H1 (cell line): ENCODE measurements at regions not wholly inside any gene's neighbourhood (a gene's known extent, or its start where the extent isn't known, plus 50 kb on each side); places are given as distances from the start of the nearest gene placed in this dataset.
A peak's percentile ranks its signal among the peaks of the same experiment; 100 is the strongest.

ENCODE experiments used
- CTCF ChIA-PET: fragments of 300-600 bp; sonication (Branson Sonifier 250); formaldehyde crosslinking; loops from one replicate; lab custom pipeline; 2021; ENCODE audit not compliant: partially characterized antibody; lab: Charles Lee
- POLR2A ChIA-PET: fragments of 300-600 bp; sonication (Branson Sonifier 250); formaldehyde crosslinking; loops from one replicate; lab custom pipeline; 2021; ENCODE audit warnings: inconsistent platforms; ENCODE audit not compliant: partially characterized antibody; lab: Charles Lee
- DNase-seq, 2 experiments: peaks; one replicate each; pipeline versions ENCODE4 v3.0.0 to v3.0.0-alpha.2; 2010 to 2022; ENCODE audit warnings: low spot score in 2 of 2, low read depth in 1 of 2, mixed read lengths in 1 of 2
- FAIRE-seq: peaks from 2 replicates; lab custom pipeline; 2011; peaks lifted over from hg19 to GRCh38; lab: Jason Lieb, UNC
- H2AFZ ChIP-seq: 2 replicates; pipeline ENCODE4 v1.8.1; 2012; ENCODE audit warnings: low read length, inconsistent platforms
- H2AK5ac ChIP-seq: 2 replicates; pipeline ENCODE4 v1.6.1; 2013; ENCODE audit warnings: low read depth, low read length
- H2BK120ac ChIP-seq: replicated peaks from 2 replicates; pipeline ENCODE3; 2013; ENCODE audit warnings: low read depth, low read length, inconsistent platforms
- H2BK12ac ChIP-seq: 2 replicates; pipeline ENCODE4 v1.6.1; 2013; ENCODE audit warnings: low read depth, low read length
- H2BK15ac ChIP-seq: 2 replicates; pipeline ENCODE4 v1.6.1; 2013; ENCODE audit warnings: low read length
- H2BK20ac ChIP-seq: 2 replicates; pipeline ENCODE4 v1.6.1; 2013; ENCODE audit warnings: low read length
- H2BK5ac ChIP-seq: 2 replicates; pipeline ENCODE4 v1.6.1; 2013; ENCODE audit warnings: low read depth, low read length
- H3K14ac ChIP-seq: 2 replicates; pipeline ENCODE4 v1.6.1; 2013; ENCODE audit warnings: inconsistent platforms; ENCODE audit not compliant: insufficient read length
- H3K18ac ChIP-seq: 2 replicates; pipeline ENCODE4 v1.6.1; 2013; ENCODE audit warnings: low read length; ENCODE audit errors: extremely low read depth
- H3K23ac ChIP-seq: 2 replicates; pipeline ENCODE4 v1.6.1; 2013; ENCODE audit warnings: inconsistent platforms; ENCODE audit not compliant: insufficient read length
- H3K23me2 ChIP-seq: 2 replicates; pipeline ENCODE4 v1.6.1; 2013; ENCODE audit warnings: low read depth, low read length
- H3K27ac ChIP-seq: 2 replicates; pipeline ENCODE4 v1.6.1; 2011; ENCODE audit warnings: low read depth, low read length, inconsistent platforms
- H3K27me3 ChIP-seq, 4 experiments: replicated peaks in 1 of 4; 1 replicate in 1 of 4; 2 replicates in 3 of 4; pipeline versions ENCODE4 v1.6.1 to v1.8.1; 2011 to 2013; ENCODE audit warnings: low read length in 3 of 4, mild to moderate bottlenecking in 3 of 4, inconsistent platforms in 2 of 4, mixed read lengths in 2 of 4, moderate library complexity in 1 of 4; ENCODE audit not compliant: control insufficient read depth in 3 of 4, insufficient read depth in 3 of 4; ENCODE audit errors: extremely low read depth in 1 of 4
- H3K36me3 ChIP-seq, 4 experiments: 2 replicates each; pipeline versions ENCODE4 v1.6.1 to v1.8.1; 2011 to 2013; ENCODE audit warnings: mild to moderate bottlenecking in 4 of 4, low read length in 3 of 4, moderate library complexity in 2 of 4, control low read depth in 1 of 4, inconsistent platforms in 1 of 4; ENCODE audit not compliant: insufficient read depth in 4 of 4, control insufficient read depth in 2 of 4
- H3K4ac ChIP-seq: replicated peaks from 2 replicates; pipeline ENCODE3; 2013; ENCODE audit warnings: low read length, low read depth, mixed read lengths, inconsistent platforms; ENCODE audit not compliant: insufficient read length
- H3K4me1 ChIP-seq, 4 experiments: replicated peaks in 1 of 4; 1 replicate in 1 of 4; 2 replicates in 3 of 4; pipeline versions ENCODE4 v1.6.1 to v1.8.1; 2011 to 2013; ENCODE audit warnings: low read length in 3 of 4, inconsistent platforms in 2 of 4, mixed read lengths in 1 of 4; ENCODE audit not compliant: insufficient read depth in 4 of 4, control insufficient read depth in 3 of 4
- H3K4me2 ChIP-seq, 2 experiments: 2 replicates each; pipeline versions ENCODE4 v1.6.1 to v1.8.1; 2011 to 2013; ENCODE audit warnings: low read depth in 2 of 2, low read length in 2 of 2, control low read depth in 1 of 2, inconsistent platforms in 1 of 2, mild to moderate bottlenecking in 1 of 2; ENCODE audit not compliant: insufficient read depth in 1 of 2
- H3K4me3 ChIP-seq, 4 experiments: fragments of 200-600, 300-600 bp in 1 of 4; sonication (generic), shearing (Covaris generic), sonication (Bioruptor Twin) in 1 of 4; 2 replicates each; pipeline versions ENCODE4 v1.5.1 to v1.8.1; 2011 to 2016; ENCODE audit warnings: low read length in 4 of 4, low read depth in 3 of 4, control low read depth in 2 of 4, inconsistent platforms in 2 of 4, mild to moderate bottlenecking in 2 of 4, mixed read lengths in 1 of 4, moderate library complexity in 1 of 4; ENCODE audit not compliant: insufficient read depth in 2 of 4; ENCODE audit errors: extremely low read depth in 1 of 4
- H3K56ac ChIP-seq: replicated peaks from 2 replicates; pipeline ENCODE3; 2013; ENCODE audit warnings: low read depth, mild to moderate bottlenecking, mixed read lengths, low read length, inconsistent platforms; ENCODE audit not compliant: insufficient read length
- H3K79me1 ChIP-seq: 2 replicates; pipeline ENCODE4 v1.6.1; 2013; ENCODE audit warnings: low read depth, low read length, control low read depth
- H3K79me2 ChIP-seq, 2 experiments: 2 replicates each; pipeline versions ENCODE4 v1.6.1 to v1.8.1; 2012 to 2013; ENCODE audit warnings: low read length in 2 of 2, mild to moderate bottlenecking in 2 of 2, inconsistent platforms in 1 of 2; ENCODE audit not compliant: insufficient read depth in 2 of 2, control insufficient read depth in 1 of 2
- H3K9ac ChIP-seq, 4 experiments: replicated peaks in 1 of 4; 1 replicate in 1 of 4; 2 replicates in 3 of 4; pipeline versions ENCODE4 v1.6.1 to v1.8.1; 2011 to 2013; ENCODE audit warnings: low read depth in 3 of 4, low read length in 3 of 4, control low read depth in 2 of 4, mild to moderate bottlenecking in 2 of 4, moderate library complexity in 2 of 4, inconsistent platforms in 1 of 4; ENCODE audit errors: extremely low read depth in 1 of 4
- H3K9me3 ChIP-seq, 2 experiments: 2 replicates each; pipeline versions ENCODE4 v1.6.1 to v1.8.1; 2012 to 2013; ENCODE audit warnings: mild to moderate bottlenecking in 2 of 2, moderate library complexity in 2 of 2, control low read depth in 1 of 2, inconsistent platforms in 1 of 2, low read depth in 1 of 2, low read length in 1 of 2, mixed read lengths in 1 of 2; ENCODE audit not compliant: insufficient read depth in 2 of 2
- H4K20me1 ChIP-seq, 2 experiments: replicated peaks in 1 of 2; 2 replicates each; pipeline versions ENCODE3 to v1.8.1; 2011 to 2013; ENCODE audit warnings: inconsistent platforms in 2 of 2, low read length in 2 of 2, mild to moderate bottlenecking in 1 of 2; ENCODE audit not compliant: insufficient read depth in 2 of 2, control insufficient read depth in 1 of 2
- H4K5ac ChIP-seq: 2 replicates; pipeline ENCODE4 v1.6.1; 2013; ENCODE audit warnings: low read length, low read depth, mixed read lengths, inconsistent platforms; ENCODE audit not compliant: insufficient read length
- H4K8ac ChIP-seq: 2 replicates; pipeline ENCODE4 v1.8.0; 2013; ENCODE audit warnings: mild to moderate bottlenecking, moderate library complexity, low read length, inconsistent platforms; ENCODE audit not compliant: insufficient read depth; ENCODE audit errors: extremely low read depth
- H4K91ac ChIP-seq: replicated peaks from 2 replicates; pipeline ENCODE3; 2013; ENCODE audit warnings: low read length, mixed read lengths, inconsistent platforms; ENCODE audit not compliant: insufficient read length
- BACH1 ChIP-seq: IDR thresholded peaks from 2 replicates; pipeline ENCODE4 v1.6.1; 2012; ENCODE audit warnings: low read length, improper control_type of control experiment
- CHD1 ChIP-seq: IDR thresholded peaks from 2 replicates; pipeline ENCODE4 v1.6.1; 2012; ENCODE audit warnings: low read depth, low read length, improper control_type of control experiment
- CREB1 ChIP-seq: IDR thresholded peaks from 2 replicates; pipeline ENCODE4 v1.6.1; 2012; ENCODE audit warnings: inconsistent platforms
- RFX5 ChIP-seq: IDR thresholded peaks from 2 replicates; pipeline ENCODE4 v1.6.1; 2011; ENCODE audit warnings: low read depth, low read length, improper control_type of control experiment, borderline replicate concordance
- WGBS, 2 experiments: shearing (Covaris generic) in 1 of 2; methylation state at CpG; one replicate each; pipeline versions ENCODE4 v1.1.6 to v1.1.7; 2013 to 2015; ENCODE audit warnings: low lambda C conversion rate in 2 of 2, mixed read lengths in 2 of 2, inconsistent platforms in 1 of 2, low coverage in 1 of 2, missing lambda C conversion rate in 1 of 2; ENCODE audit not compliant: insufficient replicate concordance in 2 of 2, insufficient coverage in 1 of 2, insufficient read length in 1 of 2; ENCODE audit errors: extremely low coverage in 1 of 2, missing lambda C conversion rate in 1 of 2; 5-methylcytosine and 5-hydroxymethylcytosine counted together

DNA sequence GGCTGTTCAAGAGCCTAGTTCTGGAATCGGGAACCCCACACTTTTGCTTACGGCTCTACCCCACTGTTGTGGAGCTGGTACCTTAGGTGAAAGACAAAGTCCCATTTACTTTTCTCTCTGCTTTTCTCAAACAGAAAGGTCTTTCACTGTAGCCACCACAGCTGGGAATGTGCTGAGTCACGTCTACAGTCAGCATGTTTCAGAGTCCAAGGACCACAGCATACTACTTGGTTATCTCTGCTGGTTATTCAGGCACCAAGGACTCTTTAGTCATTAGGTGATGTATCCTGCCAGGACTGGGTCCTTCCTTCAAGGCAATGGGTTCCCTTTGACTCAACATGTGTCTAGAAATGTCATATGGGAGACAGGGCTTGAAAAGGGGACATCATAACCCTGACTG, 266.8 kb upstream of the STEAP1 start:
- Histone ChIP-seq H3K36me3 (no peaks in the 10 kb centered on the region), H2AK5ac (no peak overlapping the region), H3K9me3 (no peaks in the 10 kb centered on the region), H2AFZ (no peak overlapping the region), H2BK5ac (no peak overlapping the region), H3K4me2 (no peak overlapping the region), H3K27ac (no peak overlapping the region), H3K79me1 (no peaks in the 10 kb centered on the region), H3K79me2 (no peaks in the 10 kb centered on the region), H3K9ac (no peak overlapping the region), H4K20me1 (no peaks in the 10 kb centered on the region), H4K8ac (no peak overlapping the region), H3K27me3 (no peaks in the 10 kb centered on the region), H2BK15ac (no peak overlapping the region)
- POLR2A ChIA-PET, result interaction anchor here (0.6 kb wide), 1 partner anchor 162 kb away, joined by 3 read pairs; no protein-coding TSS in a partner anchor
- WGBS, 2 experiments, result 93% methylated on average over 3 of the region's 3 CpGs; no CpG with 5 or more reads in 1 of the 2 experiments
- no peak for DNase-seq
- TF ChIP-seq CHD1 (no peak), BACH1 (peak; percentile 90), CREB1 (no peak), RFX5 (no peak)
- TF ChIP-seq, all 59 proteins: peak for 1
- no peaks in the 10 kb centered on the region for H3K4me1 ChIP-seq
- H3K4ac ChIP-seq, result no peak overlapping the region
- no peak for FAIRE-seq
- no peaks in the 10 kb centered on the region for H3K23me2 ChIP-seq
- H2BK20ac ChIP-seq, result no peak overlapping the region
- H3K4me3 ChIP-seq, result no peak overlapping the region
- H3K56ac ChIP-seq, result no peak overlapping the region
- no peak overlapping the region for H2BK120ac ChIP-seq
- no peak overlapping the region for H3K14ac ChIP-seq
- CTCF ChIA-PET, result no interaction called here
- no peak overlapping the region for H3K18ac ChIP-seq
- H4K5ac ChIP-seq, result no peak overlapping the region
- no peak overlapping the region for H2BK12ac ChIP-seq
- no peak overlapping the region for H4K91ac ChIP-seq
- H3K23ac ChIP-seq, result no peak overlapping the region
